GM12874 (cell line): ENCODE measurements at regions not wholly inside any gene's neighbourhood (a gene's known extent, or its start where the extent isn't known, plus 50 kb on each side); places are given as distances from the start of the nearest gene placed in this dataset.

Experiments
- CTCF ChIP-seq: IDR thresholded peaks from 2 replicates; pipeline ENCODE4 v1.5.1; 2011; ENCODE audit warnings: low read depth, mild to moderate bottlenecking, control low read depth, low read length, moderate library complexity; ENCODE audit not compliant: insufficient read depth

- TF ChIP-seq CTCF, result no peak
These were observed 875.3 kb upstream of the SLITRK5 start for GRCh38 chr13:86795858-86796257.

GRCh38 chr13:86810361-86810760, 860.8 kb upstream of the SLITRK5 start:
- TF ChIP-seq CTCF, result no peak

GRCh38 chr13:86813198-86813597, 858.0 kb upstream of the SLITRK5 start:
- TF ChIP-seq CTCF, result no peak

- no peak for TF ChIP-seq CTCF
These were observed 845.8 kb upstream of the SLITRK5 start for GRCh38 chr13:86825410-86825809.

- no peak for TF ChIP-seq CTCF
These were observed 844.9 kb upstream of the SLITRK5 start for GRCh38 chr13:86826232-86826631.

GRCh38 chr13:86830046-86830445, 841.1 kb upstream of the SLITRK5 start:
- no peak for TF ChIP-seq CTCF

GRCh38 chr13:86831084-86831483, 840.1 kb upstream of the SLITRK5 start:
- TF ChIP-seq CTCF, result no peak
